Testis (tissue), 2 donors: ENCODE measurements at regions not wholly inside any gene's neighbourhood (a gene's known extent, or its start where the extent isn't known, plus 50 kb on each side); places are given as distances from the start of the nearest gene placed in this dataset.

Experiments
- CTCF ChIP-seq, 3 experiments: fragments of 450-650 bp in 2 of 3; fragments of 200-600 bp in 1 of 3; sonication (generic) in 1 of 3; IDR thresholded peaks; one replicate each; pipeline ENCODE4 v1.5.1; 2016 to 2019; ENCODE audit warnings: antibody characterized with exemption in 3 of 3, mild to moderate bottlenecking in 2 of 3, moderate library complexity in 1 of 3
- POLR2A ChIP-seq: fragments of 450-650 bp; IDR thresholded peaks from one replicate; pipeline ENCODE4 v1.6.1; 2017; ENCODE audit warnings: antibody characterized with exemption, mild to moderate bottlenecking, moderate library complexity

DNA sequence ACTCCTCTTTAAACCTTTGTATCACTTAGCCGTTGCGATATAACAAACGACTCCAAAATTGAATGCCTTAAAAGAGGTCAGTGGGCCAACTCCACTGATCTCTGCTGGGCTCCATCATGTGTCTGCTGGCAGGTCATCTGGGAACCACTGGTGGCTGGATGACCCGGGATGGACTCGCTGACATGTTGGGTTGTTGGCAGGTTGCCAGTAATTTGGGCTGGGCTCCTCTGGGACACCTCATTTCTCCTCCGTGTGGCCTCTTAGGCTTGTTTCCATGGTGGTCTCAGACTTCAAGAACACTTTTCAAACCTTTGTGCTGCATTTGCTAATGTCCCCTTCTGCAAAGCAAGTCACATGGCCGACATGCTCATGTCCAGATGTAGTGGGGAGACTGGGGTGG is 139.3 kb upstream of the POU3F1 start:
- TF ChIP-seq CTCF (IDR thresholded peaks at IDR 0.05) (no peak), POLR2A (no peak)
